D341Med (cell line): ENCODE measurements at regions not wholly inside any gene's neighbourhood (a gene's known extent, or its start where the extent isn't known, plus 50 kb on each side); places are given as distances from the start of the nearest gene placed in this dataset.

Source experiments
- DNase-seq: peaks from one replicate; pipeline ENCODE4 v3.0.0; 2012; ENCODE audit warnings: low spot score

- DNase-seq, result no peak
These were observed 1494.6 kb upstream of the DDX18 start for GRCh38 chr2:116319935-116320334.

GRCh38 chr2:116329280-116329679, 1485.2 kb upstream of the DDX18 start:
- no peak for DNase-seq

- no peak for DNase-seq
These were observed 1473.8 kb upstream of the DDX18 start for GRCh38 chr2:116340690-116341089.

GRCh38 chr2:116366212-116366611, 1448.3 kb upstream of the DDX18 start:
- DNase-seq, result no peak

- no peak for DNase-seq
These were observed 1435.7 kb upstream of the DDX18 start for GRCh38 chr2:116378786-116379185.

- DNase-seq, result no peak
These were observed 1403.3 kb upstream of the DDX18 start for GRCh38 chr2:116411211-116411610.

- no peak for DNase-seq
These were observed 1400.8 kb upstream of the DDX18 start for GRCh38 chr2:116413659-116414058.

- DNase-seq, result no peak
These were observed 1397.6 kb upstream of the DDX18 start for GRCh38 chr2:116416731-116417377.

- DNase-seq, result no peak
These were observed 1378.8 kb upstream of the DDX18 start for GRCh38 chr2:116435648-116436047.

- DNase-seq, result no peak
These were observed 1374.3 kb upstream of the DDX18 start for GRCh38 chr2:116440104-116440653.

- DNase-seq, result no peak
These were observed 1372.1 kb upstream of the DDX18 start for GRCh38 chr2:116442418-116442817.

GRCh38 chr2:116444256-116444872, 1370.1 kb upstream of the DDX18 start:
- DNase-seq, result no peak

GRCh38 chr2:116450990-116451389, 1363.5 kb upstream of the DDX18 start:
- DNase-seq, result no peak

GRCh38 chr2:116452651-116453050, 1361.8 kb upstream of the DDX18 start:
- no peak for DNase-seq

GRCh38 chr2:116456429-116456828, 1358.1 kb upstream of the DDX18 start:
- DNase-seq, result no peak

GRCh38 chr2:116467243-116467642, 1347.2 kb upstream of the DDX18 start:
- DNase-seq, result no peak

- DNase-seq, result no peak
These were observed 1337.3 kb upstream of the DDX18 start for GRCh38 chr2:116477229-116477628.

- DNase-seq, result no peak
These were observed 1327.2 kb upstream of the DDX18 start for GRCh38 chr2:116487336-116487735.

GRCh38 chr2:116489292-116489691, 1325.2 kb upstream of the DDX18 start:
- no peak for DNase-seq

GRCh38 chr2:116489944-116490343, 1324.5 kb upstream of the DDX18 start:
- DNase-seq, result no peak

- DNase-seq, result no peak
These were observed 1323.9 kb upstream of the DDX18 start for GRCh38 chr2:116490511-116491145.

GRCh38 chr2:116491292-116491691, 1323.2 kb upstream of the DDX18 start:
- DNase-seq, result no peak

GRCh38 chr2:116499389-116499788, 1315.1 kb upstream of the DDX18 start:
- DNase-seq, result no peak
